Hepatocyte (in vitro differentiated cells): ENCODE measurements at regions not wholly inside any gene's neighbourhood (a gene's known extent, or its start where the extent isn't known, plus 50 kb on each side); places are given as distances from the start of the nearest gene placed in this dataset.

Experiments
- DNase-seq: peaks from one replicate; pipeline ENCODE4 v3.0.0-alpha.2; 2016; ENCODE audit warnings: low spot score
- H2AFZ ChIP-seq: fragments of 200-600 bp; sonication (generic); 2 replicates; pipeline ENCODE4 v1.6.0; 2016; ENCODE audit warnings: antibody characterized with exemption, mild to moderate bottlenecking
- H3K27ac ChIP-seq: fragments of 200-600 bp; sonication (generic); 2 replicates; pipeline ENCODE4 v1.5.1; 2016; ENCODE audit warnings: mild to moderate bottlenecking
- H3K27me3 ChIP-seq: fragments of 200-600 bp; sonication (generic); 2 replicates; pipeline ENCODE4 v1.6.1; 2016
- H3K36me3 ChIP-seq: fragments of 200-600 bp; sonication (generic); replicated peaks from 2 replicates; pipeline ENCODE4 v1.5.1; 2016; ENCODE audit warnings: low read depth; ENCODE audit not compliant: insufficient read depth
- H3K4me1 ChIP-seq: fragments of 200-600 bp; sonication (generic); 2 replicates; pipeline ENCODE4 v1.5.1; 2016; ENCODE audit warnings: mild to moderate bottlenecking, moderate library complexity; ENCODE audit not compliant: insufficient read depth
- H3K4me2 ChIP-seq: fragments of 200-600 bp; sonication (generic); 2 replicates; pipeline ENCODE4 v1.6.0; 2016
- H3K4me3 ChIP-seq: fragments of 200-600 bp; sonication (generic); 2 replicates; pipeline ENCODE4 v1.5.1; 2016; ENCODE audit warnings: mild to moderate bottlenecking
- H3K79me2 ChIP-seq: fragments of 200-600 bp; sonication (generic); 2 replicates; pipeline ENCODE4 v1.6.0; 2017; ENCODE audit warnings: mild to moderate bottlenecking
- H3K9me2 ChIP-seq: fragments of 200-600 bp; sonication (generic); replicated peaks from 2 replicates; pipeline ENCODE4 v1.6.0; 2017; ENCODE audit warnings: mild to moderate bottlenecking; ENCODE audit not compliant: insufficient read depth
- H3K9me3 ChIP-seq: fragments of 200-600 bp; sonication (generic); 2 replicates; pipeline ENCODE4 v1.5.1; 2016; ENCODE audit warnings: low read depth, mild to moderate bottlenecking
- H4K20me1 ChIP-seq: fragments of 200-600 bp; sonication (generic); 2 replicates; pipeline ENCODE4 v1.6.0; 2016; ENCODE audit warnings: mild to moderate bottlenecking; ENCODE audit not compliant: insufficient read depth, poor library complexity, severe bottlenecking
- CTCF ChIP-seq: fragments of 200-600 bp; sonication (generic); IDR thresholded peaks from 2 replicates; pipeline ENCODE4 v1.5.1; 2016; ENCODE audit warnings: antibody characterized with exemption, mild to moderate bottlenecking; ENCODE audit not compliant: poor library complexity
- EZH2 ChIP-seq: fragments of 200-600 bp; sonication (generic); IDR thresholded peaks from 2 replicates; pipeline ENCODE4 v1.6.1; 2016; ENCODE audit warnings: antibody characterized with exemption, mild to moderate bottlenecking, borderline replicate concordance
- EZH2phosphoT487 ChIP-seq: fragments of 200-600 bp; sonication (generic); IDR thresholded peaks from one replicate; pipeline ENCODE4 v1.6.1; 2018; ENCODE audit warnings: antibody characterized with exemption, mild to moderate bottlenecking, low read depth, moderate library complexity; ENCODE audit not compliant: unreplicated experiment, severe bottlenecking
- WGBS: methylation state at CpG from one replicate; pipeline ENCODE4 v1.1.6; 2016; ENCODE audit warnings: low lambda C conversion rate; ENCODE audit errors: missing lambda C conversion rate; 5-methylcytosine and 5-hydroxymethylcytosine counted together

GRCh38 chr3:161422171-161422700, 50.9 kb upstream of the SPTSSB start:
- H3K9me3 ChIP-seq, result no peaks in the 10 kb centered on the region
- TF ChIP-seq EZH2, result no peak
- no peak for TF ChIP-seq CTCF
- TF ChIP-seq EZH2phosphoT487, result no peak
- H3K9me2 ChIP-seq, result no peaks in the 10 kb centered on the region
- no peak overlapping the region for H2AFZ ChIP-seq
- 98% methylated on average over 2 of the region's 2 CpGs for WGBS
- H3K4me1 ChIP-seq, result peaks cover 5% of the 10 kb centered on the region
- DNase-seq, result no peak
- no peaks in the 10 kb centered on the region for H3K79me2 ChIP-seq
- H3K36me3 ChIP-seq, result no peaks in the 10 kb centered on the region
- H3K27me3 ChIP-seq, result no peaks in the 10 kb centered on the region
- no peak overlapping the region for H3K4me2 ChIP-seq
- no peak overlapping the region for H3K4me3 ChIP-seq
- no peaks in the 10 kb centered on the region for H4K20me1 ChIP-seq
- H3K27ac ChIP-seq, result no peak overlapping the region
